A204.1 (cell line): ENCODE measurements at regions not wholly inside any gene's neighbourhood (a gene's known extent, or its start where the extent isn't known, plus 50 kb on each side); places are given as distances from the start of the nearest gene placed in this dataset.
"Not testable (repeated sequence)": the region's sequence is repeated elsewhere in the genome, so short reads cannot be mapped to it uniquely, and the experiment has no call there.

Experiments
- FAIRE-seq: peaks from 2 replicates; lab custom pipeline; 2012; peaks lifted over from hg19 to GRCh38; lab: Jason Lieb, UNC

GRCh38 chr20:6715401-6715941 is 52.0 kb upstream of the BMP2 start:
- FAIRE-seq, result no peak

GRCh38 chr20:6714279-6714711 is 53.2 kb upstream of the BMP2 start:
- no peak for FAIRE-seq

- FAIRE-seq, result no peak
These were observed 55.4 kb upstream of the BMP2 start for GRCh38 chr20:6711951-6712649.

- no peak for FAIRE-seq
These were observed 57.4 kb upstream of the BMP2 start for GRCh38 chr20:6709910-6710595.

GRCh38 chr20:6708010-6708409 is 59.5 kb upstream of the BMP2 start:
- no peak for FAIRE-seq

- no peak for FAIRE-seq
These were observed 60.1 kb upstream of the BMP2 start for GRCh38 chr20:6707321-6707831.

GRCh38 chr20:6705926-6706548 is 61.4 kb upstream of the BMP2 start:
- FAIRE-seq, result no peak

GRCh38 chr20:6705106-6705766 is 62.2 kb upstream of the BMP2 start:
- no peak for FAIRE-seq

GRCh38 chr20:6704132-6704861 is 63.2 kb upstream of the BMP2 start:
- FAIRE-seq, result no peak

- no peak for FAIRE-seq
These were observed 63.8 kb upstream of the BMP2 start for GRCh38 chr20:6703656-6704055.

GRCh38 chr20:6703047-6703446 is 64.4 kb upstream of the BMP2 start:
- FAIRE-seq, result no peak

- no peak for FAIRE-seq
These were observed 65.3 kb upstream of the BMP2 start for GRCh38 chr20:6702144-6702543.

GRCh38 chr20:6700563-6701329 is 66.7 kb upstream of the BMP2 start:
- no peak for FAIRE-seq

GRCh38 chr20:6699921-6700562 is 67.4 kb upstream of the BMP2 start:
- FAIRE-seq, result no peak

GRCh38 chr20:6698723-6699122 is 68.8 kb upstream of the BMP2 start:
- no peak for FAIRE-seq

- FAIRE-seq, result no peak
These were observed 69.4 kb upstream of the BMP2 start for GRCh38 chr20:6698056-6698455.

- FAIRE-seq, result no peak
These were observed 70.1 kb upstream of the BMP2 start for GRCh38 chr20:6697228-6697972.

GRCh38 chr20:6696001-6696400 is 71.5 kb upstream of the BMP2 start:
- FAIRE-seq, result no peak

GRCh38 chr20:6693808-6694198 is 73.7 kb upstream of the BMP2 start:
- FAIRE-seq, result not testable (repeated sequence)
